Transverse colon (tissue), 3 donors: ENCODE measurements at regions not wholly inside any gene's neighbourhood (a gene's known extent, or its start where the extent isn't known, plus 50 kb on each side); places are given as distances from the start of the nearest gene placed in this dataset.

Source experiments
- EP300 ChIP-seq: sonication (generic); formaldehyde crosslinking; IDR thresholded peaks from one replicate; pipeline ENCODE4 v1.6.1; 2017; ENCODE audit warnings: antibody characterized with exemption, low read depth
- POLR2A ChIP-seq: fragments of 450-650 bp; IDR thresholded peaks from one replicate; pipeline ENCODE4 v1.6.1; 2016; ENCODE audit warnings: antibody characterized with exemption, mild to moderate bottlenecking, moderate library complexity
- TF ChIP-seq, protein P1 (sequence below), 5 experiments: fragments of 200-600 bp in 3 of 5; fragments of 450-650 bp in 2 of 5; sonication (generic) in 3 of 5; IDR thresholded peaks; 1 replicate in 2 of 5; 2 replicates in 3 of 5; pipeline ENCODE4 v1.5.1; 2016 to 2017; ENCODE audit warnings: antibody characterized with exemption in 5 of 5, inconsistent platforms in 3 of 5, mild to moderate bottlenecking in 2 of 5, moderate library complexity in 1 of 5

- TF ChIP-seq EP300 (no peak), POLR2A (no peak)
- TF ChIP-seq, protein P1, sequence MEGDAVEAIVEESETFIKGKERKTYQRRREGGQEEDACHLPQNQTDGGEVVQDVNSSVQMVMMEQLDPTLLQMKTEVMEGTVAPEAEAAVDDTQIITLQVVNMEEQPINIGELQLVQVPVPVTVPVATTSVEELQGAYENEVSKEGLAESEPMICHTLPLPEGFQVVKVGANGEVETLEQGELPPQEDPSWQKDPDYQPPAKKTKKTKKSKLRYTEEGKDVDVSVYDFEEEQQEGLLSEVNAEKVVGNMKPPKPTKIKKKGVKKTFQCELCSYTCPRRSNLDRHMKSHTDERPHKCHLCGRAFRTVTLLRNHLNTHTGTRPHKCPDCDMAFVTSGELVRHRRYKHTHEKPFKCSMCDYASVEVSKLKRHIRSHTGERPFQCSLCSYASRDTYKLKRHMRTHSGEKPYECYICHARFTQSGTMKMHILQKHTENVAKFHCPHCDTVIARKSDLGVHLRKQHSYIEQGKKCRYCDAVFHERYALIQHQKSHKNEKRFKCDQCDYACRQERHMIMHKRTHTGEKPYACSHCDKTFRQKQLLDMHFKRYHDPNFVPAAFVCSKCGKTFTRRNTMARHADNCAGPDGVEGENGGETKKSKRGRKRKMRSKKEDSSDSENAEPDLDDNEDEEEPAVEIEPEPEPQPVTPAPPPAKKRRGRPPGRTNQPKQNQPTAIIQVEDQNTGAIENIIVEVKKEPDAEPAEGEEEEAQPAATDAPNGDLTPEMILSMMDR (IDR thresholded peaks at IDR 0.05), result no peak
Measured at GRCh38 chr22:48853627-48854240, 973.9 kb downstream of the BRD1 start.
